T-helper 2 cell (primary cell): ENCODE measurements at regions not wholly inside any gene's neighbourhood (a gene's known extent, or its start where the extent isn't known, plus 50 kb on each side); places are given as distances from the start of the nearest gene placed in this dataset.
"Not testable (repeated sequence)": the region's sequence is repeated elsewhere in the genome, so short reads cannot be mapped to it uniquely, and the experiment has no call there.

Source experiments
- DNase-seq, 5 experiments: peaks; one replicate each; pipeline versions ENCODE4 v3.0.0 to v3.0.0-alpha.2; 2012 to 2022

- no peak for DNase-seq
Measured at GRCh38 chr2:176574484-176575236, 305.4 kb downstream of the MTX2 start.

- no peak for DNase-seq
Measured at GRCh38 chr2:176575237-176575744, 306.0 kb downstream of the MTX2 start.

GRCh38 chr2:176577054-176577453 is 307.8 kb downstream of the MTX2 start:
- DNase-seq = no peak

GRCh38 chr2:176578292-176578691 is 309.1 kb downstream of the MTX2 start:
- not testable (repeated sequence) for DNase-seq

- DNase-seq = no peak
Measured at GRCh38 chr2:176579608-176580007, 310.4 kb downstream of the MTX2 start.

GRCh38 chr2:176581557-176582165 is 312.4 kb downstream of the MTX2 start:
- DNase-seq = no peak

- no peak for DNase-seq
Measured at GRCh38 chr2:176582176-176582575, 312.9 kb downstream of the MTX2 start.

- DNase-seq = no peak
Measured at GRCh38 chr2:176582990-176583481, 313.8 kb downstream of the MTX2 start.

GRCh38 chr2:176583607-176584006 is 314.4 kb downstream of the MTX2 start:
- DNase-seq = peak in 1 of 5 experiments; percentile 19

GRCh38 chr2:176584333-176584732 is 315.1 kb downstream of the MTX2 start:
- DNase-seq = no peak

- DNase-seq = no peak
Measured at GRCh38 chr2:176585291-176585690, 316.0 kb downstream of the MTX2 start.

GRCh38 chr2:176585791-176586190 is 316.5 kb downstream of the MTX2 start:
- DNase-seq = no peak

- DNase-seq = no peak
Measured at GRCh38 chr2:176589287-176589686, 320.0 kb downstream of the MTX2 start.

- DNase-seq = no peak
Measured at GRCh38 chr2:176589825-176590440, 320.7 kb downstream of the MTX2 start.

GRCh38 chr2:176592216-176592615 is 323.0 kb downstream of the MTX2 start:
- no peak for DNase-seq

GRCh38 chr2:176595986-176596385 is 326.7 kb downstream of the MTX2 start:
- DNase-seq = no peak

- no peak for DNase-seq
Measured at GRCh38 chr2:176597916-176598315, 328.7 kb downstream of the MTX2 start.

- no peak for DNase-seq
Measured at GRCh38 chr2:176598351-176598750, 329.1 kb downstream of the MTX2 start.

- DNase-seq = no peak
Measured at GRCh38 chr2:176599796-176600485, 330.7 kb downstream of the MTX2 start.

GRCh38 chr2:176601066-176601465 is 331.8 kb downstream of the MTX2 start:
- no peak for DNase-seq

- no peak for DNase-seq
Measured at GRCh38 chr2:176612036-176612435, 342.8 kb downstream of the MTX2 start.

- no peak for DNase-seq
Measured at GRCh38 chr2:176612736-176613135, 343.5 kb downstream of the MTX2 start.
